ENCODE measurements at regions not wholly inside any gene's neighbourhood (a gene's known extent, or its start where the extent isn't known, plus 50 kb on each side); places are given as distances from the start of the nearest gene placed in this dataset.

- no peak for TF ChIP-seq CTCF (IDR thresholded peaks at IDR 0.05; ENCODE audit: insufficient read depth, low read depth, low read length)
These were observed 67.6 kb upstream of the IGSF1 start for GRCh38 chrX:131356725-131357124.

GRCh38 chrX:131359611-131360010 lies 70.5 kb upstream of the IGSF1 start:
- no peak for DNase-seq (ENCODE audit: low read depth)
- no peak overlapping the region for H3K4me3 ChIP-seq (ENCODE audit: low read depth, low read length)
- no peak for TF ChIP-seq CTCF (IDR thresholded peaks at IDR 0.05; ENCODE audit: insufficient read depth, low read depth, low read length)

More at GRCh38 chrX:131356725-131357124, 67.6 kb upstream of the IGSF1 start:
- no peak for DNase-seq (ENCODE audit: low read depth)
- no peak overlapping the region for H3K4me3 ChIP-seq (ENCODE audit: low read depth, low read length)

GRCh38 chrX:131365766-131366165 lies 76.7 kb upstream of the IGSF1 start:
- no peak overlapping the region for H3K4me3 ChIP-seq (ENCODE audit: low read depth, low read length)
- no peak for TF ChIP-seq CTCF (IDR thresholded peaks at IDR 0.05; ENCODE audit: insufficient read depth, low read depth, low read length)
- DNase-seq (ENCODE audit: low read depth) = no peak

- peak; percentile 5 for DNase-seq (ENCODE audit: low read depth)
- H3K4me3 ChIP-seq (ENCODE audit: low read depth, low read length) = no peak overlapping the region
- peak; percentile 7 for TF ChIP-seq CTCF (IDR thresholded peaks at IDR 0.05; ENCODE audit: insufficient read depth, low read depth, low read length)
These were observed 77.3 kb upstream of the IGSF1 start for GRCh38 chrX:131366407-131366806.

GRCh38 chrX:131388293-131388692 lies 99.2 kb upstream of the IGSF1 start:
- no peak for DNase-seq (ENCODE audit: low read depth)
- no peak overlapping the region for H3K4me3 ChIP-seq (ENCODE audit: low read depth, low read length)
- TF ChIP-seq CTCF (IDR thresholded peaks at IDR 0.05; ENCODE audit: insufficient read depth, low read depth, low read length) = no peak

- DNase-seq (ENCODE audit: low read depth) = no peak
- no peak for TF ChIP-seq CTCF (IDR thresholded peaks at IDR 0.05; ENCODE audit: insufficient read depth, low read depth, low read length)
- H3K4me3 ChIP-seq (ENCODE audit: low read depth, low read length) = no peak overlapping the region
These were observed 103.6 kb upstream of the IGSF1 start for GRCh38 chrX:131392666-131393065.

GRCh38 chrX:131393426-131393825 lies 104.3 kb upstream of the IGSF1 start:
- H3K4me3 ChIP-seq (ENCODE audit: low read depth, low read length) = no peak overlapping the region
- no peak for DNase-seq (ENCODE audit: low read depth)
- no peak for TF ChIP-seq CTCF (IDR thresholded peaks at IDR 0.05; ENCODE audit: insufficient read depth, low read depth, low read length)
